ENCODE measurements at regions not wholly inside any gene's neighbourhood (a gene's known extent, or its start where the extent isn't known, plus 50 kb on each side); places are given as distances from the start of the nearest gene placed in this dataset.

GRCh38 chr20:12891643-12892042 is 117.1 kb upstream of the SPTLC3 start:
- Histone ChIP-seq H3K9ac (ENCODE audit: low read length in 2 of 2) (no peak overlapping the region), H3K4me1 (ENCODE audit: control insufficient read depth, insufficient read depth, low read length) (no peaks in the 10 kb centered on the region), H3K4me3 (ENCODE audit: low read length in 2 of 2) (no peak overlapping the region), H3K27me3 (ENCODE audit: control insufficient read depth in 1 of 2, insufficient read depth in 2 of 2, low read length in 2 of 2) (peaks cover 0 to 2% of the 10 kb centered on the region in 2 donors), H3K27ac (ENCODE audit: low read length) (no peak overlapping the region), H3K9me3 (ENCODE audit: control insufficient read depth in 2 of 2, low read length in 2 of 2) (no peaks in the 10 kb centered on the region), H3K36me3 (ENCODE audit: control insufficient read depth in 2 of 2, insufficient read depth in 2 of 2, low read length in 2 of 2) (no peaks in the 10 kb centered on the region)

GRCh38 chr20:12893019-12893418 is 115.8 kb upstream of the SPTLC3 start:
- H3K27me3 ChIP-seq (ENCODE audit: control insufficient read depth in 1 of 2, insufficient read depth in 2 of 2, low read length in 2 of 2) = peaks cover 0 to 2% of the 10 kb centered on the region in 2 donors
- H3K9ac ChIP-seq (ENCODE audit: low read length in 2 of 2) = no peak overlapping the region
- no peaks in the 10 kb centered on the region for H3K9me3 ChIP-seq (ENCODE audit: control insufficient read depth in 2 of 2, low read length in 2 of 2)
- H3K27ac ChIP-seq (ENCODE audit: low read length) = no peak overlapping the region
- H3K4me3 ChIP-seq (ENCODE audit: low read length in 2 of 2) = no peak overlapping the region
- no peaks in the 10 kb centered on the region for H3K4me1 ChIP-seq (ENCODE audit: control insufficient read depth, insufficient read depth, low read length)
- no peaks in the 10 kb centered on the region for H3K36me3 ChIP-seq (ENCODE audit: control insufficient read depth in 2 of 2, insufficient read depth in 2 of 2, low read length in 2 of 2)

GRCh38 chr20:12893653-12894052 is 115.1 kb upstream of the SPTLC3 start:
- Histone ChIP-seq H3K27me3 (ENCODE audit: control insufficient read depth in 1 of 2, insufficient read depth in 2 of 2, low read length in 2 of 2) (peaks cover 0 to 2% of the 10 kb centered on the region in 2 donors), H3K9ac (ENCODE audit: low read length in 2 of 2) (no peak overlapping the region), H3K36me3 (ENCODE audit: control insufficient read depth in 2 of 2, insufficient read depth in 2 of 2, low read length in 2 of 2) (no peaks in the 10 kb centered on the region), H3K27ac (ENCODE audit: low read length) (no peak overlapping the region), H3K4me3 (ENCODE audit: low read length in 2 of 2) (no peak overlapping the region), H3K4me1 (ENCODE audit: control insufficient read depth, insufficient read depth, low read length) (no peaks in the 10 kb centered on the region), H3K9me3 (ENCODE audit: control insufficient read depth in 2 of 2, low read length in 2 of 2) (no peaks in the 10 kb centered on the region)

GRCh38 chr20:12894089-12894488 is 114.7 kb upstream of the SPTLC3 start:
- Histone ChIP-seq H3K27ac (ENCODE audit: low read length) (no peak overlapping the region), H3K9ac (ENCODE audit: low read length in 2 of 2) (no peak overlapping the region)

GRCh38 chr20:12896180-12896579 is 112.6 kb upstream of the SPTLC3 start:
- peaks cover 0 to 2% of the 10 kb centered on the region in 2 donors for H3K27me3 ChIP-seq (ENCODE audit: control insufficient read depth in 1 of 2, insufficient read depth in 2 of 2, low read length in 2 of 2)
- no peaks in the 10 kb centered on the region for H3K9me3 ChIP-seq (ENCODE audit: control insufficient read depth in 2 of 2, low read length in 2 of 2)
- no peaks in the 10 kb centered on the region for H3K4me1 ChIP-seq (ENCODE audit: control insufficient read depth, insufficient read depth, low read length)
- H3K36me3 ChIP-seq (ENCODE audit: control insufficient read depth in 2 of 2, insufficient read depth in 2 of 2, low read length in 2 of 2) = no peaks in the 10 kb centered on the region
- no peak overlapping the region for H3K4me3 ChIP-seq (ENCODE audit: low read length in 2 of 2)
- H3K27ac ChIP-seq (ENCODE audit: low read length) = no peak overlapping the region
- H3K9ac ChIP-seq (ENCODE audit: low read length in 2 of 2) = no peak overlapping the region

More at GRCh38 chr20:12894089-12894488, 114.7 kb upstream of the SPTLC3 start:
- H3K9me3 ChIP-seq (ENCODE audit: control insufficient read depth in 2 of 2, low read length in 2 of 2) = no peaks in the 10 kb centered on the region
- H3K4me3 ChIP-seq (ENCODE audit: low read length in 2 of 2) = no peak overlapping the region
- H3K36me3 ChIP-seq (ENCODE audit: control insufficient read depth in 2 of 2, insufficient read depth in 2 of 2, low read length in 2 of 2) = no peaks in the 10 kb centered on the region
- H3K27me3 ChIP-seq (ENCODE audit: control insufficient read depth in 1 of 2, insufficient read depth in 2 of 2, low read length in 2 of 2) = peaks cover 0 to 2% of the 10 kb centered on the region in 2 donors
- no peaks in the 10 kb centered on the region for H3K4me1 ChIP-seq (ENCODE audit: control insufficient read depth, insufficient read depth, low read length)

- no peak overlapping the region for H3K9ac ChIP-seq (ENCODE audit: low read length in 2 of 2)
- H3K4me3 ChIP-seq (ENCODE audit: low read length in 2 of 2) = no peak overlapping the region
- no peaks in the 10 kb centered on the region for H3K36me3 ChIP-seq (ENCODE audit: control insufficient read depth in 2 of 2, insufficient read depth in 2 of 2, low read length in 2 of 2)
- no peaks in the 10 kb centered on the region for H3K27me3 ChIP-seq (ENCODE audit: control insufficient read depth in 1 of 2, insufficient read depth in 2 of 2, low read length in 2 of 2)
- no peaks in the 10 kb centered on the region for H3K9me3 ChIP-seq (ENCODE audit: control insufficient read depth in 2 of 2, low read length in 2 of 2)
- no peaks in the 10 kb centered on the region for H3K4me1 ChIP-seq (ENCODE audit: control insufficient read depth, insufficient read depth, low read length)
- H3K27ac ChIP-seq (ENCODE audit: low read length) = no peak overlapping the region
These were observed 105.8 kb upstream of the SPTLC3 start for GRCh38 chr20:12902992-12903391.

GRCh38 chr20:12906361-12906760 is 102.4 kb upstream of the SPTLC3 start:
- Histone ChIP-seq H3K27ac (ENCODE audit: low read length) (no peak overlapping the region), H3K4me1 (ENCODE audit: control insufficient read depth, insufficient read depth, low read length) (no peaks in the 10 kb centered on the region), H3K9ac (ENCODE audit: low read length in 2 of 2) (no peak overlapping the region), H3K4me3 (ENCODE audit: low read length in 2 of 2) (no peak overlapping the region), H3K36me3 (ENCODE audit: control insufficient read depth in 2 of 2, insufficient read depth in 2 of 2, low read length in 2 of 2) (no peaks in the 10 kb centered on the region), H3K27me3 (ENCODE audit: control insufficient read depth in 1 of 2, insufficient read depth in 2 of 2, low read length in 2 of 2) (no peaks in the 10 kb centered on the region), H3K9me3 (ENCODE audit: control insufficient read depth in 2 of 2, low read length in 2 of 2) (no peaks in the 10 kb centered on the region)

GRCh38 chr20:12911372-12911771 is 97.4 kb upstream of the SPTLC3 start:
- no peak overlapping the region for H3K4me3 ChIP-seq (ENCODE audit: low read length in 2 of 2)
- no peaks in the 10 kb centered on the region for H3K27me3 ChIP-seq (ENCODE audit: control insufficient read depth in 1 of 2, insufficient read depth in 2 of 2, low read length in 2 of 2)
- no peak overlapping the region for H3K27ac ChIP-seq (ENCODE audit: low read length)
- H3K9ac ChIP-seq (ENCODE audit: low read length in 2 of 2) = no peak overlapping the region
- no peaks in the 10 kb centered on the region for H3K4me1 ChIP-seq (ENCODE audit: control insufficient read depth, insufficient read depth, low read length)
- H3K9me3 ChIP-seq (ENCODE audit: control insufficient read depth in 2 of 2, low read length in 2 of 2) = no peaks in the 10 kb centered on the region
- no peaks in the 10 kb centered on the region for H3K36me3 ChIP-seq (ENCODE audit: control insufficient read depth in 2 of 2, insufficient read depth in 2 of 2, low read length in 2 of 2)

GRCh38 chr20:12913781-12914443 is 94.9 kb upstream of the SPTLC3 start:
- Histone ChIP-seq H3K27ac (ENCODE audit: low read length) (no peak overlapping the region), H3K27me3 (ENCODE audit: control insufficient read depth in 1 of 2, insufficient read depth in 2 of 2, low read length in 2 of 2) (no peaks in the 10 kb centered on the region), H3K36me3 (ENCODE audit: control insufficient read depth in 2 of 2, insufficient read depth in 2 of 2, low read length in 2 of 2) (no peaks in the 10 kb centered on the region), H3K9ac (ENCODE audit: low read length in 2 of 2) (no peak overlapping the region), H3K4me3 (ENCODE audit: low read length in 2 of 2) (no peak overlapping the region), H3K9me3 (ENCODE audit: control insufficient read depth in 2 of 2, low read length in 2 of 2) (no peaks in the 10 kb centered on the region), H3K4me1 (ENCODE audit: control insufficient read depth, insufficient read depth, low read length) (no peaks in the 10 kb centered on the region)

- Histone ChIP-seq H3K4me1 (ENCODE audit: control insufficient read depth, insufficient read depth, low read length) (no peaks in the 10 kb centered on the region), H3K27ac (ENCODE audit: low read length) (no peak overlapping the region), H3K4me3 (ENCODE audit: low read length in 2 of 2) (no peak overlapping the region), H3K9me3 (ENCODE audit: control insufficient read depth in 2 of 2, low read length in 2 of 2) (no peaks in the 10 kb centered on the region), H3K36me3 (ENCODE audit: control insufficient read depth in 2 of 2, insufficient read depth in 2 of 2, low read length in 2 of 2) (no peaks in the 10 kb centered on the region), H3K27me3 (ENCODE audit: control insufficient read depth in 1 of 2, insufficient read depth in 2 of 2, low read length in 2 of 2) (no peaks in the 10 kb centered on the region), H3K9ac (ENCODE audit: low read length in 2 of 2) (no peak overlapping the region)
These were observed 94.0 kb upstream of the SPTLC3 start for GRCh38 chr20:12914804-12915203.

- Histone ChIP-seq H3K27ac (ENCODE audit: low read length) (no peak overlapping the region), H3K9ac (ENCODE audit: low read length in 2 of 2) (no peak overlapping the region), H3K36me3 (ENCODE audit: control insufficient read depth in 2 of 2, insufficient read depth in 2 of 2, low read length in 2 of 2) (no peaks in the 10 kb centered on the region)
These were observed 92.1 kb upstream of the SPTLC3 start for GRCh38 chr20:12916699-12917098.

More at GRCh38 chr20:12916699-12917098, 92.1 kb upstream of the SPTLC3 start:
- Histone ChIP-seq H3K4me3 (ENCODE audit: low read length in 2 of 2) (no peak overlapping the region), H3K9me3 (ENCODE audit: control insufficient read depth in 2 of 2, low read length in 2 of 2) (no peaks in the 10 kb centered on the region), H3K4me1 (ENCODE audit: control insufficient read depth, insufficient read depth, low read length) (no peaks in the 10 kb centered on the region), H3K27me3 (ENCODE audit: control insufficient read depth in 1 of 2, insufficient read depth in 2 of 2, low read length in 2 of 2) (no peaks in the 10 kb centered on the region)
